ENCODE measurements at regions not wholly inside any gene's neighbourhood (a gene's known extent, or its start where the extent isn't known, plus 50 kb on each side); places are given as distances from the start of the nearest gene placed in this dataset.
"Not testable (repeated sequence)": the region's sequence is repeated elsewhere in the genome, so short reads cannot be mapped to it uniquely, and the experiment has no call there.

DNA sequence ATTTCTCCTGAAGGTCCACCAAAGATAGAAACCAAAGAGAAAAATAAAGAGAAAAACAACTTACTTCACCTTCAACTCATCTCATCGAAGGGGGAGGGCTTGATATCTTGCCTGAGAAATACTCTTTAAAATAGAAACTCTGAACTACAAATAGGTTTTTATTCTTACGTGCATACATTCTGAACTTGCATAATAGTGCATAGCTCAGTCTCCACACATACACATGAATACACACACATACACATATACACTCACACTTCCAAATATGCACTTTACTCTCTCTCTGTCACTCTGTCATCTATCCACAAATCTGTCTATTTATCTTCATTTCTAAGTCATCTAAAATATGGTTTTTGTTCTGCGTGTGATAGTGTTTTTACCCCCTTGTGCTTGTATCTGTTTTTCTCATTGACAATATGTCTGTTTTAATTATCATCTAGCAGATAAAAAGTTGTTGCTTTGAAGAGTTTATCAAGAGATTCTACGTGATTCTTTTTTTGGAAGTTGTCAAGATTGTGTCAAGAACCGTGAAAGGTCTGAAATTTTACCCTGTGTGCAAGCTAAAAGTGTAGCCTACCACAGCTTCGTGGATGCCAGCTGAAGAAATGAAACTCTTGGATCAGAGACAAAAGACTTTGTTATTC is 468.8 kb downstream of the EPM2A start:
- DNase-seq, result no peak

GRCh38 chr6:145267076-145267867 is 468.0 kb downstream of the EPM2A start:
- no peak for DNase-seq

- DNase-seq, result no peak
These were observed 464.9 kb downstream of the EPM2A start for GRCh38 chr6:145270464-145270863.

DNA sequence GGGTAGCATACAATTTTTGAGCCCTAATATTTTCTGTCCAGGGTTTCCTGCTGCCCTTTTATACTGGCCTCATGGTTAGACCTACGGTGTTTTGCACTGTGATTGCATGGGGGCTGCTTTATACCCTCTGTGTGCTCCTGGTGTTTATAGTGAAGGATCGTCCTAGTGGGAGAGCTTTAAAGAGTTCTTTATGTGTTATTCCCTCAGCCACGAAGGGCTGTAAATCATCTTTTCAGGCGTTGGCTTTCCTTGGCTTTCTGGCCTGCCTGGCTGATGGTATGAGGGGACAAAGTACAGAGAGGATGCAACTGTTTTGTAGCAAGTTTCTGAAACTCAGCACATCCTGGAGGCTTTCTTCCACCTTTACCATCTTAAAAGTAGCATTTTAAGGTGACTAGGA is 464.3 kb downstream of the EPM2A start:
- DNase-seq, result no peak

DNA sequence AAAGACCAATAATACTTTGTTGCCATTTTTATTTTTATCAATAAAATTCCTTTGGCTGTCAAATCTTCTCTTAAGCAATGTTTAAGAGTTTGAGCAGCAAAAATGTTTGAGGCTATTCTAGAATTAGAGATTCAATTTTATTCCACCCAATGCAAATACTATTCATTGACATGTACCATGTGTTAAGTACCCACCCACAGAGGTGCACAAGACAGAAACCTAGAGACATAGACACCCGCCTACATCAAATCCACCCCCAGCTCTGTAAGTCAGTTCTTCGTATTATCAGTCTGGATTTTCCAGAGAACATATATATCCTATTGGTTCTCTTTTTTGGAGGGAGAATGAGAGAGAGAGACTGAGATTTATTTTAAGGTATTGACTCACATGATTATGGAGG is 463.7 kb downstream of the EPM2A start:
- no peak for DNase-seq

DNA sequence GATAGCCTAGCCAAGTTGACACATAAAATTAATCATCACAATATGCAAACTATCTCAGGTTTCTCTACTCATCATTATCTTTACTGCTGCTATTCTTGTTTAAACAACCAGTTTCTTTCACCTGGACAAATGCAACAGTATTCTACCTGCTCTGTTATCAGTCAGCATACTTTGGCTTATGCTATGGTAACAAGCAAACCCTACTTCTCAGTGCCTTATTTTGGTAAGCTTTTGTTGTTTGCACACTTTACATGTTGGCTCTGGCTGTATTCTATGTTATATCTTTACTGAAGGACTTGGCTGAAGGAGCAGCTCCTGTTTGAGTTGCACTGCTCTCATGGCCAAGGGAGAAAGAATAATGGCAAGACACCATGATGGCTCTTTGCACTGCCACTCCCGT is 463.1 kb downstream of the EPM2A start:
- DNase-seq, result no peak

- DNase-seq, result no peak
These were observed 462.2 kb downstream of the EPM2A start for GRCh38 chr6:145273136-145273535.

DNA sequence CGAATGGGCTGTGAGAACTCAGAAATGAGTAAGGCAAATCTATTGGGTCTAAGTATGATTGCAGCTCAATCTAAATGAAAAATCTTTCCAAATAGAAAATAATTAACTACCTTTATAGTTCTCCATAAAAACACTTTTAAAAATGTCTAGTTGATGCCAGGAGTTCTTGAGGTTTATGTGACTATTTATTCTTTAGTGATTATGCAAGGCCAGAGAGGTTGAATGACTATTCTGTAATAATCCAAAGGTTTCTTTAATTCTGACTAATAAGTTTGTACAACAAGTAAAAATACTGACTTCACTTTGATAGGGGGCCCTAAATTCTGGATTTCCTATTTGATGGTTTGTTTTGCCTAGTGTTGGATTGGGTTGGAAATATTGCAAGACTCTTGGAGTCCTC is 461.2 kb downstream of the EPM2A start:
- no peak for DNase-seq

- no peak for DNase-seq
These were observed 460.3 kb downstream of the EPM2A start for GRCh38 chr6:145275019-145275418.

GRCh38 chr6:145275787-145276186 is 459.5 kb downstream of the EPM2A start:
- DNase-seq, result no peak

DNA sequence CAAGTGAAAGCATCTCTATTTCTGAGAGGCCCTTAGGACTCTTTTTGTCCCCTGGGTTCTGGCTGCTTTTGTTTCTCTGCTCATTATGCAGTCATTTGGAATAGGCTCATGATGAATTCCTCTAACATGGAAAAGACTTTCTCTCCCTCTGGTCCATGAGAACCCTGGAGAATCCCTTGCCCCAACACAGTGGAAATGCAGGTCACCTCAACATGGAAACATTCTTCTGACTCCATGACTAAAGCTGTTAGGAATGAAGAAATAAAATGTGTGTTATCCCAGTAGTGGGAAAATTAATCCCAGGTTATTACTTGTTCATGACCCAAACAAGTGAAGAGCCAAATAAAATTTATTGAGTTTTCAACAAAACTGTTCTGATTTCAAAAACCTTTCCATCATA is 458.6 kb downstream of the EPM2A start:
- DNase-seq, result no peak

GRCh38 chr6:145277358-145278086 is 457.8 kb downstream of the EPM2A start:
- no peak for DNase-seq

- no peak for DNase-seq
These were observed 457.0 kb downstream of the EPM2A start for GRCh38 chr6:145278163-145278807.

- no peak for DNase-seq
These were observed 455.8 kb downstream of the EPM2A start for GRCh38 chr6:145279551-145279950.

- DNase-seq, result no peak
These were observed 455.3 kb downstream of the EPM2A start for GRCh38 chr6:145279993-145280392.

GRCh38 chr6:145283209-145283608 is 452.1 kb downstream of the EPM2A start:
- not testable (repeated sequence) for DNase-seq

GRCh38 chr6:145283856-145284255 is 451.5 kb downstream of the EPM2A start:
- no peak for DNase-seq

GRCh38 chr6:145286916-145287315 is 448.4 kb downstream of the EPM2A start:
- DNase-seq, result no peak

DNA sequence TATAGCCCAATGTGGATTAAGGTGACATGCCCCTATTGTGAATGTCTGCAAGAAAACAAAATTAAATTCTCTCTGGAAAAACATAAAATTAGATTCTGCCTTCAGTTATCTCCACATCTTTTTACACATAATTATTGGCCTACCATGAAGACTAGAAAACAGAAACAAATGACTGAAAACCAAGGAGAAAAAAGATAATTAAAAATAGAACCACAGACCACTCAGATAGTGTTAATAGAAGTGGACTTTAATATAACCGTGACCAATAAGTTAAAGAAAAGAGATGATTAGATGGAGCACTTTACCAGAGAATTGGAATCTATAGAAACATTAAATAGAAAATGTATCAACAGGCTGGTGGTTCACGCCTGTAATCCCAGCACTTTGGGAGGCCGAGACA is 445.7 kb downstream of the EPM2A start:
- DNase-seq, result no peak

DNA sequence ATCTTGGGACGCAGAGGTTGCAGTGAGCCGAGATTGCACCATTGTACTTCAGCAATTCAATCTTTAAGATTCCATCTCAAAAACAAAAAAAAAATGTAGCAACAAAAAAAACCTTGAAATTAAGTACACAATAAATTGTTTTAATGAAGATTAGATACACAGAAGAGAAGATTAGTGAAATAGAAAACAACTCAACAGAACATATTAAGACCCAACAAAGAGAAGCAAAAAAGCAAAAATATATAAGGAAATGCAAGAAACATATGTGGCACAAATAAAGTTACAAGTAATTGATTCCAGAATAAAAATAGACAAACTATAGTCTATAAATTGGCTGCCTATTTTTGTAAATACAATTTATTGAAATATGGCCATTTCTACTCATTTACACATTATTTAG is 445.2 kb downstream of the EPM2A start:
- no peak for DNase-seq

DNA sequence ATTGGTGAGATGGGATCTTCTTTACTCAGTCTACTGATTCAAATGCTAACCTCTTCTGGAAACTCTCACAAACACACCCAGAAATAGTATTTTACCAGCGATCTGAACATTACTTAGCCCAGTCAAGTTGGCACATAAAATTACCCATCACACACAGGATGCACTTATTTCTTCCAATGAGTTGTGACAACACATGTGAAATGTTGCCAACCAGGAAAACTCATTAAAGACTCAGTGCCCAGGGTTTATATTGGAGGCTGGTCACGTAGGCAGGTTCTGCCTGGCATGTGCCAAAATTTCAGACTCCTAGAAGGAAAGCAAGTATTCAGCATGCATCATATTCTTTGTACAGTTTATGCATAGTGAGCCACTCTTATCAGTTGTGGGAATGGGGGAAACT is 443.3 kb downstream of the EPM2A start:
- no peak for DNase-seq

DNA sequence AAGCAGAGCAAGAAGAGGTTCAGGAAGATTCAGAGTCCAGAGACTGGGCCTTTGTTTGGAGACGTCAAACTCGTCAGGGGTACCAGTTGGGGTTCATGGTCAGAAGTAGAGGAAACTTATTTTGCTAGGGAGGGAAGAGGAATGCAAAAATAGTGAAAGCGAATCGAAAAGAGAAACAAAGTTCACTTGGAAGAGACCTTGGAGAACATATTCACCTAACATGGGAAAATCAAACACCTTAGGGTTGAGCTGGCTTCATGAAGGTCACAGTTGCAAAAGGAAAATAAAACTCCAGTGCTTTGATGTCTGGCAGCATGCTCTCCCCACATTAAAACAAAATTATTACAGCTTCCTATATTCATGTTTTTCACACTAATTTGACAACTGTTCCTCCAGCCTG is 440.4 kb downstream of the EPM2A start:
- no peak for DNase-seq

DNA sequence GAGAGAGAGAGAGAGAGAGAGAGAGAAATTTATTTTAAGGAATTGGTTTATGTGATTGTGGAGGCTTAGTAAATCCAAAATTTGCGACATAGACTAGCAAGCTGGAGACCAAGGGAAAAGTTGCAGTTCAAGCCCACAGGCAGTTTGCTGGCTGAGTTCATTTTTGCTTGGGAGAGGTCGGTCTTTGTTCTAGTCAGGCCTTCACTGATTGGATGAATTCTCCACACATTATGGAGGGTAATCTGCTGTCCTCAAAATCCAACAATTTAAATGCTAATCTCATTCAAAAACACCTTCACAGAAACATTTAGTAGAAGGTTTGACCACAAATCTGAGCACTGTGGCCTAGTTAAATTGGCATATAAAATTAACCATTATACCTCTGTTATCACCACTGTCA is 439.6 kb downstream of the EPM2A start:
- DNase-seq, result no peak

- no peak for DNase-seq
These were observed 429.6 kb downstream of the EPM2A start for GRCh38 chr6:145305670-145306069.

All from midbrain (tissue), 1 donor.